AG04449 (cell line): ENCODE measurements at regions not wholly inside any gene's neighbourhood (a gene's known extent, or its start where the extent isn't known, plus 50 kb on each side); places are given as distances from the start of the nearest gene placed in this dataset.

Experiments
- CTCF ChIA-PET: fragments of 350-600 bp; formaldehyde crosslinking; extraction: SDS; loops from one replicate; lab custom pipeline; 2021; ENCODE audit warnings: antibody characterized with exemption; lab: Yijun Ruan, JAX
- POLR2A ChIA-PET: fragments of 400-600, 350-600 bp; formaldehyde crosslinking; extraction: SDS; loops from one replicate; lab custom pipeline; 2020; ENCODE audit warnings: antibody characterized with exemption, inconsistent platforms; lab: Yijun Ruan, JAX
- DNase-seq: peaks from one replicate; pipeline ENCODE4 v3.0.0-alpha.2; 2010; ENCODE audit warnings: low read depth, low spot score
- H3K4me3 ChIP-seq: 2 replicates; pipeline ENCODE4 v1.5.1; 2011; ENCODE audit warnings: low read depth, mild to moderate bottlenecking, control low read depth, low read length
- CTCF ChIP-seq: IDR thresholded peaks from one replicate; pipeline ENCODE4 v1.5.1; 2011; ENCODE audit warnings: mild to moderate bottlenecking, moderate library complexity, low read length, control low read depth, inconsistent platforms; ENCODE audit not compliant: insufficient read depth; ENCODE audit errors: missing control alignments

- CTCF ChIA-PET: no interaction called here
- TF ChIP-seq CTCF: no peak
- no peak overlapping the region for H3K4me3 ChIP-seq
- no peak for DNase-seq
- POLR2A ChIA-PET: no interaction called here
These were observed 51.3 kb upstream of the PIK3CG start for GRCh38 chr7:106813705-106814305.

GRCh38 chr7:106814887-106815286 is 50.2 kb upstream of the PIK3CG start:
- ChIA-PET POLR2A (no interaction called here), CTCF (no interaction called here)
- H3K4me3 ChIP-seq: no peak overlapping the region
- DNase-seq: no peak
- TF ChIP-seq CTCF: no peak
